OCI-LY3 (cell line): ENCODE measurements at regions not wholly inside any gene's neighbourhood (a gene's known extent, or its start where the extent isn't known, plus 50 kb on each side); places are given as distances from the start of the nearest gene placed in this dataset.
A peak's percentile ranks its signal among the peaks of the same experiment; 100 is the strongest.
"Not testable (repeated sequence)": the region's sequence is repeated elsewhere in the genome, so short reads cannot be mapped to it uniquely, and the experiment has no call there.

Experiments used
- H2AFZ ChIP-seq: fragments of 200-600, 300-600 bp; shearing (Covaris generic); 2 replicates; pipeline ENCODE4 v1.6.0; 2014; ENCODE audit warnings: antibody characterized with exemption, low read depth, low read length
- H3K27ac ChIP-seq: fragments of 200-600, 300-600 bp; sonication (generic); 2 replicates; pipeline ENCODE4 v1.5.1; 2014; ENCODE audit warnings: mild to moderate bottlenecking, low read length, moderate library complexity, mixed read lengths
- H3K27me3 ChIP-seq: fragments of 200-600, 300-600 bp; sonication (generic); 2 replicates; pipeline ENCODE4 v1.6.1; 2014; ENCODE audit warnings: low read depth, low read length, mixed read lengths
- H3K36me3 ChIP-seq: fragments of 200-600, 300-600 bp; sonication (generic); replicated peaks from 2 replicates; pipeline ENCODE3; 2014; ENCODE audit warnings: low read depth, low read length, mixed read lengths
- H3K4me1 ChIP-seq: fragments of 300-600, 200-600 bp; sonication (generic); 2 replicates; pipeline ENCODE4 v1.6.1; 2014; ENCODE audit warnings: low read length, mixed read lengths
- H3K4me2 ChIP-seq: fragments of 200-600, 300-600 bp; sonication (generic); 2 replicates; pipeline ENCODE4 v1.6.1; 2014; ENCODE audit warnings: low read length, mixed read lengths
- H3K4me3 ChIP-seq: fragments of 300-600, 200-600 bp; sonication (generic); 2 replicates; pipeline ENCODE4 v1.5.1; 2014; ENCODE audit warnings: antibody characterized with exemption, mild to moderate bottlenecking, low read length, moderate library complexity
- H3K79me2 ChIP-seq: fragments of 300-600, 200-600 bp; shearing (Covaris generic); 2 replicates; pipeline ENCODE4 v1.6.1; 2014; ENCODE audit warnings: mild to moderate bottlenecking, low read length, mixed read lengths
- H3K9ac ChIP-seq: fragments of 300-600, 200-600 bp; shearing (Covaris generic); 2 replicates; pipeline ENCODE4 v1.6.0; 2014; ENCODE audit warnings: mild to moderate bottlenecking, low read length, moderate library complexity
- H3K9me3 ChIP-seq: fragments of 200-600, 300-600 bp; shearing (Covaris generic); 2 replicates; pipeline ENCODE4 v1.6.1; 2014; ENCODE audit warnings: low read length, mixed read lengths; ENCODE audit not compliant: insufficient read depth
- H4K20me1 ChIP-seq: fragments of 200-600, 300-600 bp; sonication (generic); 2 replicates; pipeline ENCODE4 v1.6.1; 2016; ENCODE audit warnings: low read length, mixed read lengths; ENCODE audit not compliant: insufficient read depth
- EZH2phosphoT487 ChIP-seq: fragments of 200-600 bp; shearing (Covaris generic); IDR thresholded peaks from 2 replicates; pipeline ENCODE4 v1.6.1; 2018; ENCODE audit warnings: antibody characterized with exemption, mixed run types, low read depth
- TF ChIP-seq, protein P1 (sequence below): fragments of 200-600, 300-600 bp; sonication (generic); IDR thresholded peaks from 2 replicates; pipeline ENCODE4 v1.5.1; 2014; ENCODE audit warnings: antibody characterized with exemption, low read length, low read depth

DNA sequence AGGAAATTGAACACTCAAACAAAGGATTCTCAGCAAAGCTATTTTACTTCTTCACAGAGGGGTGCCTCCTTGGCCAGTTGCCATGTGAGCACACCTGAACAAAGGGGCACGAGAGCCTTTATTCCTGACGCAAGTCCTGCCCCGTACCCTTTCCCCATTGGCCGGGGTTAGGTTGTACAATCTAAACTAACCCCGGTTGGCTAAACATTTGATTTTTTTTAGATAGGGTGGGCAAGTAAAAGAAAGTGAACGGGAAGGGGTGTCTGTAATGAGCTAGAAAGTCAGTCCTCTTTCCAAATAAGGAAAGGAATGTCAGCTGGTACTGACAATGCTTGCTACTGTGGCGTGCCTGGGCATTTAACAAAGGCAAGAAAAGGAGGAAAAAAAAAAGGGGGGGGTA is 135.5 kb upstream of the CDKN3 start:
- H3K9me3 ChIP-seq: no peaks in the 10 kb centered on the region
- H3K79me2 ChIP-seq: no peaks in the 10 kb centered on the region
- no peak overlapping the region for H3K4me2 ChIP-seq
- H3K4me1 ChIP-seq: no peaks in the 10 kb centered on the region
- no peak overlapping the region for H2AFZ ChIP-seq
- TF ChIP-seq EZH2phosphoT487: no peak
- TF ChIP-seq, protein P1, sequence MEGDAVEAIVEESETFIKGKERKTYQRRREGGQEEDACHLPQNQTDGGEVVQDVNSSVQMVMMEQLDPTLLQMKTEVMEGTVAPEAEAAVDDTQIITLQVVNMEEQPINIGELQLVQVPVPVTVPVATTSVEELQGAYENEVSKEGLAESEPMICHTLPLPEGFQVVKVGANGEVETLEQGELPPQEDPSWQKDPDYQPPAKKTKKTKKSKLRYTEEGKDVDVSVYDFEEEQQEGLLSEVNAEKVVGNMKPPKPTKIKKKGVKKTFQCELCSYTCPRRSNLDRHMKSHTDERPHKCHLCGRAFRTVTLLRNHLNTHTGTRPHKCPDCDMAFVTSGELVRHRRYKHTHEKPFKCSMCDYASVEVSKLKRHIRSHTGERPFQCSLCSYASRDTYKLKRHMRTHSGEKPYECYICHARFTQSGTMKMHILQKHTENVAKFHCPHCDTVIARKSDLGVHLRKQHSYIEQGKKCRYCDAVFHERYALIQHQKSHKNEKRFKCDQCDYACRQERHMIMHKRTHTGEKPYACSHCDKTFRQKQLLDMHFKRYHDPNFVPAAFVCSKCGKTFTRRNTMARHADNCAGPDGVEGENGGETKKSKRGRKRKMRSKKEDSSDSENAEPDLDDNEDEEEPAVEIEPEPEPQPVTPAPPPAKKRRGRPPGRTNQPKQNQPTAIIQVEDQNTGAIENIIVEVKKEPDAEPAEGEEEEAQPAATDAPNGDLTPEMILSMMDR: no peak
- H3K27ac ChIP-seq: no peak overlapping the region
- no peaks in the 10 kb centered on the region for H3K36me3 ChIP-seq
- no peak overlapping the region for H3K4me3 ChIP-seq
- H3K9ac ChIP-seq: no peak overlapping the region
- H3K27me3 ChIP-seq: no peaks in the 10 kb centered on the region
- H4K20me1 ChIP-seq: no peaks in the 10 kb centered on the region

- H4K20me1 ChIP-seq, H3K27me3 ChIP-seq, H3K27ac ChIP-seq, H3K79me2 ChIP-seq, H3K36me3 ChIP-seq, H3K9ac ChIP-seq, H3K4me2 ChIP-seq, H3K9me3 ChIP-seq, H3K4me3 ChIP-seq: not testable (repeated sequence)
- H2AFZ ChIP-seq: peak overlapping the region; percentile 51; the same call in 1 of the 2 replicates
- peaks cover 16% of the 10 kb centered on the region for H3K4me1 ChIP-seq
Observed at GRCh38 chr14:54266616-54267015, 130.2 kb upstream of the CDKN3 start.

DNA sequence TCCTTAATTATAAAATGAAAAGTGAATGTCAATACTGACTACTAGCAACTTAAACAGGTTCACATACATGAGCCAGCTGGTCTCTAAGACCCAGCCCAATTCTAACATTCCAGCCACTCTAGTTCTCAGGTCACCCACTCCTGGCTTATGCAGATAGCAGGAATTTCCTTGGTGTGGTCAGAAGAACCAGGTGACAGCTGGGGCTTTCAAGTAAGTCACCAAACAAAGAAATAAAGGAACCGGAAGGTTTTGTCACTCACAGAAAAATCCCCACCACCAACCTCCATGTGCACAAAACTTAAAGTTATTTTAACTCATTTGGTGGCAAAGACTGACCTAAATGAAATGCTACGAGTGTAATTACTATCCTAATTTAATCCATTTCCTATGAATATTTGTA is 129.6 kb upstream of the CDKN3 start:
- no peaks in the 10 kb centered on the region for H4K20me1 ChIP-seq
- H3K4me2 ChIP-seq: peak overlapping the region; percentile 41
- H3K4me1 ChIP-seq: peaks cover 16% of the 10 kb centered on the region
- peaks cover 2% of the 10 kb centered on the region for H3K36me3 ChIP-seq
- H2AFZ ChIP-seq: peak overlapping the region; percentile 51
- H3K79me2 ChIP-seq: no peaks in the 10 kb centered on the region
- H3K9me3 ChIP-seq: no peaks in the 10 kb centered on the region
- TF ChIP-seq, protein P1: no peak
- TF ChIP-seq EZH2phosphoT487: no peak
- H3K9ac ChIP-seq: no peak overlapping the region; the same call in 1 of the 2 replicates
- no peaks in the 10 kb centered on the region for H3K27me3 ChIP-seq
- H3K4me3 ChIP-seq: no peak overlapping the region
- peak overlapping the region; percentile 36 for H3K27ac ChIP-seq

DNA sequence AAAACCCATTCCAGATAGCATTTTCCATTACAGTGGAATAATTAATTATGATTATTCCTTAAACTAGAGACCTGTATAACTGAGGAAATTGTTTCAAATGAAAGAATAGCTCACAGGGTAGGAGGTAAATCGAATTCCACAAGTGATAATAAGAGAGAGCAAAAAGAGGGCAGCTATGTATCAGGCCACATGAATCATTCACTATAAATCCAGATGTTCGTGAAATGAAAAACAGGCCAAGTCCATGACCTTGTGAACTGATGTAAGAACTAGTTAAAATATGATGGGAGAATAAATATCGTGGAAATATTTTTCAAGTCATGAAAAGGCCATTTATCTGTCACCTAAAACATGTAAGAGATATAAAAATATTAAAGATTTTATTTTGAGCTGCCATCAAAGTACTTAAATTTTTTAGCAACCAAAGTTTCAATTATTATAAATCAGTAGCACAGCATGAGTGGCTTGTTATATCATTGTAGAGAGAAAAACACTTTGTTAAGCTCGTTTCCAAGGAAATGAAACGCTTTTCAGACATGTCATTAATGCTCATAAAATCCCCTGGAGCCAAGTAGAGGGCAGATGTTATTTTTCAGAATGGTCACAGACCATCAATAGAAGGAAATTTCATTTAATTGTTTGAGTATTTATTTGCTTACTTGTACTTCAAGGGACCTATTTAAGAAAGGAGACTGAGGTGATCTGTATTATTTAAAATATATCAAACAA is 120.6 kb upstream of the CDKN3 start:
- Histone ChIP-seq H3K36me3 (no peaks in the 10 kb centered on the region), H3K9ac (no peak overlapping the region), H3K27ac (no peak overlapping the region), H3K9me3 (no peaks in the 10 kb centered on the region), H3K79me2 (no peaks in the 10 kb centered on the region), H3K27me3 (no peaks in the 10 kb centered on the region), H3K4me3 (no peak overlapping the region), H3K4me2 (no peak overlapping the region), H2AFZ (no peak overlapping the region), H3K4me1 (no peaks in the 10 kb centered on the region), H4K20me1 (no peaks in the 10 kb centered on the region)
- TF ChIP-seq, protein P1: no peak
- TF ChIP-seq EZH2phosphoT487: no peak
